ENCODE measurements at regions not wholly inside any gene's neighbourhood (a gene's known extent, or its start where the extent isn't known, plus 50 kb on each side); places are given as distances from the start of the nearest gene placed in this dataset.
A peak's percentile ranks its signal among the peaks of the same experiment; 100 is the strongest.
"Not testable (repeated sequence)": the region's sequence is repeated elsewhere in the genome, so short reads cannot be mapped to it uniquely, and the experiment has no call there.

DNA sequence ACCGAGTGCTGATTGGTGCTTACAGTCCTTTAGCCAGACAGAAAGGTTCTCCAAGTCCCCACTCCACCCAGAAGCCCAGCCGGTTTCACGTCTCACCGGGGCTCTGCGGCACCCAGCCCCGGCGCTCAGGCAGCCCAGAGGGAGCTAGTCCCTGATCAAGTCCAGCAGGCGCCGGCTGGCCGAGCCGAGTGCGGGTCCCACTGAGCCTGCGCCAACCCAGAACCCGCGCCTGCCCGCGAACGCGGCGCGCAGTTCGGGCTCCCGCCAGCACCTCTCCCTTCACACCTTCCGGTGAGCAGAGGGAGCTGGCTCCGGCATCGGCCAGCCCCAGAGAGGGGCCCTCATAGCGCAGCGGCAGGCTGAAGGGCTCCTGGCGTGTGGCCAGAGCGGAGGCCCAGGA, 481.6 kb upstream of the CHD1 start:
- not testable (repeated sequence) for DNase-seq

DNA sequence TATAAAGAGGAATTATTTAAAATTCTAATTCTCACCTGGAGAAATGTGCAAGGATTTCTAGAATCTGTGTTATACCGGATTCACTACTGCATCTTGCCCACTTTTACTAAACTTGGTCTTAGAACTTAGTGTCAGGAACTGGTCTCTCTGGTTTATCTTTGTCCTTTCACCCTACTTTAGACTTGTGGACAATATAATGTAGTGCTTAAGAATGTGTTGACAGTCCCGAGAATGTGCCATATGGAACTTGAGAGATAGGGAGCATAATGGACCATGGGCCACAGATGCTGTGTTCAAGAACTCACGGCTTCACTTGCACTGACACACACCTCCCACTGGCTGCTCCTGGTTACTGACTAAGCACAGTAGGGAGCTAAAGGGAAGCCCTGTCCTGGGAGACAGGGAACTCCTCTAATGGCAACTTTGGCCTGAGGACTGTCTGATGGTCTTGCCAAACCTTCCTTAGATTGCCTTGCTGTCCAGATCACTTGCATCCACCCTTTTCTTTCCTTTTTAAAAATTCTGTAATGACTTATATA, 476.0 kb upstream of the CHD1 start:
- not testable (repeated sequence) for DNase-seq

DNA sequence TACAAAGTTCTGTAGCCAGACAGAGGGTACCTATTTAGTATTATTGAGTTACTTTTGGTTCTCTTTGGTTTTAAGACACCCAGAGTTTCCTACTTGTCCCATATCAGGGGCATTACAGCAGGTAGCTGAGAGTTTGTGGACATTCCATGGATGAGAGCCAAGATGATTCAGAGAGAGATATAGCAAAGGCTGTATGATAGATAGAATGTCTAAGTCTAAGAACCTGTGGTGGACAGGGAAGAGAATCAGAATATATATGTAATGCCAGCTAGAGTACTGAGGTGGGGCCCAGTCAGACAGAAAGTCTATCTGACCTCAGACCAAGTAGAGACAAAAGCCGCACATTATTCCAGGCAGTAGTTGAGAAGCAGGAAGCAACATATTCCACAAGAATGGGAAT, 471.8 kb upstream of the CHD1 start:
- DNase-seq: not testable (repeated sequence)

DNA sequence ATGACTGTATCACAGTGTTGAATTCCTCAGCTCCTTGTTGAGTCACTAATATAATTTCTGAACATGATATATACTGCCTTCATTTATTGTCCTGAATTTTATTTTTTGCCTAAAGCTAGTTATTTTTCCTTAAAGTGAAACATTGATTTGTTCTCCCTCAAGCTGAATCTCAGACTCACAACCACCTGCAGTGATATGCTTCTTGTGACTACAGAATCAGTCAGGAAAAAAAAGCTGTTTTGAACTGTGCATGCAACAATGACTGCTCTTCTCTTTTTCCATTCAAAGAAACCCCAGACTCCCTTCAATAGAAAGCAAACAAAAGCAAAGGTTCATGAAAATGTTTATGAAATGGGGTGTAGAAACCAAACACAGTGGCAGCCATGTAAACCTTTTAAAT, 470.2 kb upstream of the CHD1 start:
- DNase-seq: no peak

DNA sequence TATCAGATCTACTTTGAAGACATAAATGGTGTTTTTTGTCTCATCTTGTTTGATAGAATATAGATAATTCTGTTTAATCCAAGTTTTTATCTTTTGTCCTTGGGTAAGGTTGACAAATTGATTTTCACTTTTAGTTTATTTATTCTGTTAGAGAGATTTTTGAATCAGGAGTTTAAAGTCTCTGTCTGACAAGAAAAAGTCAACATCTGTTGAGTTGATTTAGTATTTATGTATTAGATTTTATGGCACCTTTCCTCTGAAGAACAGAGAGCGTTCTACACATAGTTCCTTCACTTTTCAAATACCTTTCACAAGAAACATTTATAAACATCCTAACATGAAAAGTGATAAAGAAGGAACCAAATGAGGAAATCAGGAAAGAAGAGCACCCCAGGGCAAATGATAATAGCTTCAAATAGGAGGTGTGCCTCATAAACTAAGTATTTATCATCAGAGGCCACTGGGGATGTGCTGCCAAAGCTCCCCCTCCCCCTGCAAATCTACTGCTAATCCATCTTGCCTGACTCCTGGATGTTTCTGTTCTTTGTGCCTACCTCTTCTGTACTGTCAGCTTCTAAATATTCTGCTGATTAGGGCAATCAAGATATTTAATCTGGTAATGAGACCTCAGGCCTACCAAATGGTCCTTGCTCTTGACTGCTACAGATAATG, 457.7 kb upstream of the CHD1 start:
- DNase-seq: no peak

DNA sequence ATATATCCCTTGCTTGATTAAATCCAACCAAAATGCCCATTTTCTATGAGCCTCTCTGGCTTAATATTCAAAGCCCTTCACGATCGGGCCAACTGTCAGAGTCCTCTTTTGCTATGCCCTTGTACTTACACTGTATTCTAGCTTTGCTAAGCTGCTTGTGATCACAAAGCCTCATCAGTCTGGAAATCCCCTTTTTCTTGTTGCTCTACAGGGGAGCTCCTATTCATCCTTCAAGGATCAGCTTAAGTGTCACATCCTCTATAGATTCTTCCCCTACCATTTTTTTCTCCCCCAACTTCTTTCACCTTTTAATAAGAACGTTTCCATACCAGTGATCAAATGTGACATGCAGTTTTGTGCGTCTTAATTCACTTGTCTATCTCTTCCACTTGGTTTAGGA, 450.4 kb upstream of the CHD1 start:
- DNase-seq: no peak

DNA sequence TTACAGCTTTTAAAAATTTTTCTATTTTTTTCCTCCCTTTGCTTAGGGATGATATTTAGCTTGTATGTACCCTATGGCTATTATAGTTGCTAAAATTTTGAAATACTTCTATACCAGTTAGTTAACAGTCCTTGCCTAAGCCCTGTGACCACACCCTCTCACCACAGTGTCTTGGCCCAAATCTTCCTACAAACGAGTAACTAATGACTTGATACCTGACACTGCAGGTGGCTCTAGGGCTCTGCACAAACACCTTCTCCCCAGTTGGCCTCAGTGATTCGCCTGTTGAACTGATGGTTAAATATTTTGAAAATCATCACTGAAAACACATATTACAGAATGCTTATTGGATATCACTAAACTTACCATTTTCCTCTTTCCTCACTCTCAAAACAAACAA, 449.6 kb upstream of the CHD1 start:
- no peak for DNase-seq

DNA sequence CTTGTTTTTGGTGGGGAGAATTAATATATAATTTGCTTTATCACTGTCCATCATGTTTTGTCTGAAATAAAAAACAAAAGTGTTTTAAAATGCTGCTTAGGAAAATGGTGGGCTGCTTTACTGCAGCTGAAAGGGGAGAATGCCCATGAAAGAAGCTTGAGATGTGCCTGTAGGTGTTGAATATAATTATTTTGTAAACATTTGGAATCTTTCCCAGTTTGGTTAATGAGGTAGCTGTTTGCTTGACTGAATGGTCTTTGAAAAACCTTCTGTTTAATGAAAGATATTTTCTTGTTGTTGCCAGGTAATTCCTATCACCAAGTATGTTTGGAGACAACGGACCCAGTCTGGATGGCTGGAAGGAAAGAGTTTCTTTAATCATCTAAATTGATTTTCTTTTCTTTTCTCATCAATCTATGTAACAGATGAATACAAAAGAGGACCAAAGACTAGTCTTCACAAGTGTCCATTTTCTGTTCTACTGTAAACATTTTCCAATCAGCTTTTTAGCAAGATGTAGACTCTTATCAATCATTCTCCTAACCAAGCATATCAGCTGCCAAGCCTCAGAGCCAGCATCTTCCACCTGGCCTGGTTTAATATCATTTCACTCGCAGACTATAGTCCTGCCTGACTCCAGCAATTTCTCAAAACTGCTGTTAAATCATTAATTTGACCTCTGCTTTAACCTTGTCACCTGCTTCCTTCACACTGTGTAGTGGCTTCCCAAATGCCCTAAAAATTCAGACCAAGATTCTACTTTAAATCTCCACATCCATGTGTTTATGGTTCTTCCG, 441.2 kb upstream of the CHD1 start:
- no peak for DNase-seq

DNA sequence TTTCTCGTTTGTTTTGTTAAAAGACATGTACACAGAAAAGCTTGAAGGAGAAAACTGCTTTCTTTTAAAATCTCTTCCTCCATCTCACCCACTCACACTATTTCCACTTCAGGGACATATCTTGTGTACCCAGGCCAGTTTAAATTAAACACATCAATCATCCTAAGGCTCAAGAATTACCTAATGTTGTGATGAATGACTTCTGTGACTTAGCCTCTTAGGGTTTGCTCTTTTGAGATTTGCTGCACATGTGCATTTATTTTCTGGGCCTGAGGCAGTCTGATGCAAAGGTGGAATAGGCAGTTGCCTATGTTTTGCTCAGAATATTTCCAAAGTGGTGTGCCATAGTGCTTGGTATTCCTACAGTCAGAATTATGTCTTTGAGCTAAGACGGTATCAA, 439.9 kb upstream of the CHD1 start:
- no peak for DNase-seq

DNA sequence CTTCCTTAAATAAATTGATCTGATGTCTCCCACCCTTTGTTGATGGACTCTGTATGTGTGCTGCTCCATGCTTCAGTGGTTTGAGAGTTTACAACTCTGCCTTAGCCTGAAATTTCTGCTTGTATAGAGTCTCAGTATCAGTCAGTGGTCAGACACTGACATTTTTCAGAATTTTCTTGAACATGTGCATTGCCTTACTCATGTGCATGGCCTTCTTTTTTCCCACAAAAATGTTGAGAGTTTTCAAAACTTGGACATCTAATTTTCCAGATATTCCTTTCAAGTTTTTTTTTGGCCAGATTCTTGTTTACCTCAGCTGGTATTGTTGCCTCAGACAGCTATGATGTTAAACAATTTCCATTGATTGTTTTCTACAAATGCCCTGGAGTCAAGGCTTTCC, 427.1 kb upstream of the CHD1 start:
- no peak for DNase-seq

DNA sequence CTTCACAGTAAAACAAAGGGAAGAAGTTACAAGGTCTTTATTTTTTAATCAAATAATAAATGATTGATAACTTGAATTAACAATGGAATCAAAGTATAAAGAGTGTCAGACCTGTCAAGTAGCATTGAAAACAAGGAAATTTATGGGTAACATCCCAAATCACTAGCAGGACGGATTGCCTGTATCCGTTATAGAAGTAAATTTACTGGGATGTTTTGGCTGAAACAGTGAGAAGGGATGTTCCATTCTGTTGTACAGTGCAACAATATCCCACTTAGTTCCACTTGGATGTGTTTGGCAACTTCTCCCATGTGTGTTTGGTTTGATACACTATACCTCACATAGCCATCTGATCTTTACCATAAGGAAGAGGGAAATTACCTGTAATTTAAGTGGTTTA, 421.0 kb upstream of the CHD1 start:
- no peak for DNase-seq

DNA sequence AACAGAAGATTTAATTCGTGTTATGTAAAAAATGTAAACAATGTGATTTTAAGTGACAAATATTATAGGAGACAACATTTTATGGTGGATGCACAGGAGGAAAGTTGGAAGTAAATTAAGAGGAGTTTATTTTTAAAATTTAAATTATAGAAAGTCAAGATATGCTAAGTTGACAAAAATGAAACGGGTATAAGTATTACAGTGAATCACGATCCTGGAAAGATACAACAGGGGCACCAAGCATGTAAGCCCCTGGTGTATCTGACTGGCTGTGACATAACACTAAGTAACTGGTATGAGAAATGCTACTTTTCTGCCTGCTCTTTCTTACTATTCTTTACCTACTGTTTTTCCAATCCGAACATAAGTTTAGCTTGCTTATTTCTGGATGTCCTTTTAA, 419.8 kb upstream of the CHD1 start:
- no peak for DNase-seq

DNA sequence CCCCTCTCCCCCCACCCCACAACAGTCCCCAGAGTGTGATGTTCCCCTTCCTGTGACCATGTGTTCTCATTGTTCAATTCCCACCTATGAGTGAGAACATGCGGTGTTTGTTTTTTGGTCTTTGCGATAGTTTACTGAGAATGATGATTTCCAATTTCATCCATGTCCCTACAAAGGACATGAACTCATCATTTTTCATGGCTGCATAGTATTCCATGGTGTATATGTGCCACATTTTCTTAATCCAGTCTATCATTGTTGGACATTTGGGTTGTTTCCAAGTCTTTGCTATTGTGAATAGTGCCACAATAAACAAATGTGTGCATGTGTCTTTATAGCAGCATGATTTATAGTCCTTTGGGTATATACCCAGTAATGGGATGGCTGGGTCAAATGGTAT, 411.0 kb upstream of the CHD1 start:
- DNase-seq: not testable (repeated sequence)

DNA sequence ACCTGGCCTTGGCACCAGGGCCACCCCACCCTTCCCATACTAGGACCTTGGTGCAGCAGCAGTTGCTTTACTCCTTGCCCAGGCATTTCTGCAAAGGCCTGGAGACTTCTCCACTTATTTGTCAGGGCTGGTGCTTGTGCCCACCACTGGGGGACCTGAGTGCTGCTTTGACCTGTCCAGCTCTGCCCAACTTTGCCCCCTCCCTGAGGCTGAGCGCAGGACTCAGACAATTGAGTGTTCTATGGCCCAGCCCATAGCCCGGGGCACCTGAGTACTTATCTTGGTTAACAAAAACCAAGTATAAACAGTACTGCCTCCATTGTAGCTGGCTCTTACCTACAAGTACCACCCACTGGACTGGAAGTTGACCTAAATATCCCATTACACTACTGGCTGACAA, 406.1 kb upstream of the CHD1 start:
- no peak for DNase-seq

DNA sequence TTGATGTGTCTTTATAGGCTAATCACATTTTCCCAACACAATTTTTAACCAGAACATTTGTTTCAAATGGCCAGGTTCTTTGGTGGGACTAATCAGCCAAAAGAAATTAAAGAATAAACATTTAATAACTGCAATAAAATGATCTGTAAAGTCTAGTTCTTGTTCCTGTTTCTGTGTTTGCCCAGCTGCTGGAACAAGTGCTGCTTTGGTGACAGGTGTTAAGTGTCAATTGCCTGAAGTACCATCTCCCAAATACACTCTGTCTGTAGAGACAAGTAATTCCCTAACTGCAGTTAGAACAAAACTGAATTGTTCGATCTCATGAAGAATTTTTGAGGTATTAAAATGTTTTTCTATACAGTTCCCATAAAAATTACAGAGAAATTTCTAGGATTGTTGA, 402.3 kb upstream of the CHD1 start:
- DNase-seq: no peak

DNA sequence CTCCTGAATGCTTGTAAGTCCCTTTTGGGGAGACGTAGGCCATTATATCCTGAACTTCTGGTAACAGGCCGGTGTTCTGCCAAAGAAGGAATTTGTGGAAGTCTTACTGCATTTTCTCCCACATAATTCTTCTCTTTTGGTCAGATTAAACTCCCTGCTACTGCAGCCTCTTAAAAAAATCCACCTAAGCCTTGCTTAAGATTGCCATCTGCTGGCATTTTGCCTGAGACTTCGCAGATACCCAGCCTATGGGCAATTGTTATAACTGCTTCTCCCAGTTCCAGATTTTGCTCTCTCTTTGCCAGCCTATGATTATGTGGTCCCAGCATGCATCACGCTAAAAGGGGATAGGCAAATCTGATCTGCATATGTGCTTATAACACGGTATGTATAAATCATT, 391.6 kb upstream of the CHD1 start:
- DNase-seq: peak; percentile 3

DNA sequence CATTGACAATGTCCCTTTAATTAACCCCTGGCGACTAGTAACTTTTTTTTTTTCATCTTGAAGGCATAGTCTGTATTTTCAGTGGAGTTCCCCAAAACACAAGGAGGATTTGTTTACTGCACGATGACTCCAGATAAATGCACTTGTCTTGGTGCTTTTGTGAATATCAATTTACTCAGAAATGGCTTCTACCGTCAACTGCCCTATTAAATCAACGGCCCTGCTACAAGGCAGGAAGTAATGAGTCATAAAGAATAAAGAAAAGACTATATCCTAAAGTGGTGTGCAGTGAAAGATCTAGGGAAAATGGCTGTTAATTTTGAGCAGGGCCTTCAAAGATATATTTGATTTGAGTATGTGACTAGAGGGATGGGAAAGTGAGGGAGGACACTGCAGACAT, 388.3 kb upstream of the CHD1 start:
- DNase-seq: no peak

DNA sequence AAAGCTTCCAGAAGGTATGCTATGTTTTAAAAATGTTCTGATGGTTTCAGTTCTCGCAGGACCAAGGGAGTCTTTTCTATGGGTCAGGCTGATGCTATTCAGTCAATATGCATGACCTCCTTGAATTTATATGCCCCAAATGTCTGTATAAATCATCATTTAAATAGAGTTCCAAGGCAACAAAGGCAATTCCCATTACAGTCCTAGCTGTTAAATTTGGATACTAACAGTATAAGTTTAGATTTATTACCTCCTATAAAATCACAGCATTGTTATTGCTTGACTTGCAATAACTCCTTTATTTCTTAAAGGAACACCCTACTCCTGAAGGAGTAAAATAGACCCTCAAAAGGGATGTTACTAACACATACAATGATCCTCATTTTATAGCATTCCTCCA, 387.7 kb upstream of the CHD1 start:
- DNase-seq: no peak

DNA sequence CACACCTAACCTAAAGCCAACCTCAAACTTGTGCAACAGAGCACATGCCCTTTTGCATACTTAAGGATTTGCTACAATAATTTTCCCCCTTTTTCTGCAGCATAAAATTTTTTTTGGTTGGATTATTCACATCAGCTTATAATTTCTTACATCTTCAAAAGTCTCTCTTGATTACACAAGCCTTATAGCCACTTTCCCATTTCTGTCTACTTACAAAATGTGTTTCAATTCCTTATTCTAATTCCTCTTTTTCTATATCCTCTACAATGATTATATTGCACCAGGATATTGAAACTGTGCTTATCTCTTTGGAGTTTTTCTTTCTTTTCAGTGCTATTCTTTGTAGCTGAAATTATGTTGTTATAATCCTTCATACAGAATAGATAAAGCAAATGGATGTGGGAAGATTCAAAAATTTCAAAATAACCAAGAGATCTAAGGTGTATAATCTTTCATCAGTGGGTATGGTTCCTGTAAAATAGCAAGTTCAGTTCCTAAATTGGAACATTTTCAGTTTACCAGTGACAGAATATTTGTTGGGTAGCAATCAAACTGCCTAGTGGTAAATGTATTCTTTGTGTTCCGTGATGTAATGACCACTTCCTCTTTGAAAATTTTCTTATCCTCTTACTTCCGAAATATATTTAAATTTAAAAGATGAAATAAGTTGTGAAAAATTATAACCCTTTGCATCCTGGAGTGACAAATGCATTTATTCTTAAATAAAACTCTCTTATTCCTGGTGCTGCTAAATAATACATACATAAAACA, 386.8 kb upstream of the CHD1 start:
- DNase-seq: peak; percentile 4

DNA sequence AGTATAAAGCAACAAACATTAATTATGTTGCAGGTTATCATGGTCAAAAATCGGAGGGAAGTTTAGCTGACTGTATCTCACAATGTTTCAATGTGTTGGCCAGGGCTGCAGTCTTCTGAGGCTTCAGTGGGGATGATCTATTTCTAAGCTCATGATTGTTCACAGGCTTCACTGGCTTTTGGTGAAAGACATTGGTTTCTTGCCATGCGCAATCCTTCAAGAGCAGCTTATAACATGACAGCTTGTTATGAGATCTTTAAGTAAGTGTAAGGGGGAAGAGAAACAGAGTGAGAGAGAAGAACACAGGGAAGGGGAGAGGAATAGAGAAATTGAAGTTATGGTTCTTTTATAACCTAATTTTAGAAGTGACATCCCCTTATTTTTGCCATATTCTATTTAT, 385.9 kb upstream of the CHD1 start:
- DNase-seq: no peak

DNA sequence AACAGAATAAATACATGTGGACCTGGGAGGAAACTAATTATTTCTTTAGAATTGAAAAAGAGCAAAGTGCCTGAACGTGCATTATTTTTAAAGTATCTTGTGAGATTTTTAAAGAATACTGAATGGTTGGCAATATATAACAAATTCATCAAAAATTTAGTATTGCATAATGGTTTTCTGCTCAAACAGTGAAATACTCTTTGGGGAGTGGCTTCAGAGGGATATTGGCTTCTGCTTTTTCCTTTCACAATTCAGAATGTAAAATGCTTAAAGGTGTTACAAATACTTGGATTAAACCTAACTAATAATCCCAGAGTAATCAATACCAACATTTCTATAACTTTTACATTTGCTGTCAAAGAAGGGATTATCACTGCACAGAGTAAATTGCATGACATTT, 379.3 kb upstream of the CHD1 start:
- no peak for DNase-seq

DNA sequence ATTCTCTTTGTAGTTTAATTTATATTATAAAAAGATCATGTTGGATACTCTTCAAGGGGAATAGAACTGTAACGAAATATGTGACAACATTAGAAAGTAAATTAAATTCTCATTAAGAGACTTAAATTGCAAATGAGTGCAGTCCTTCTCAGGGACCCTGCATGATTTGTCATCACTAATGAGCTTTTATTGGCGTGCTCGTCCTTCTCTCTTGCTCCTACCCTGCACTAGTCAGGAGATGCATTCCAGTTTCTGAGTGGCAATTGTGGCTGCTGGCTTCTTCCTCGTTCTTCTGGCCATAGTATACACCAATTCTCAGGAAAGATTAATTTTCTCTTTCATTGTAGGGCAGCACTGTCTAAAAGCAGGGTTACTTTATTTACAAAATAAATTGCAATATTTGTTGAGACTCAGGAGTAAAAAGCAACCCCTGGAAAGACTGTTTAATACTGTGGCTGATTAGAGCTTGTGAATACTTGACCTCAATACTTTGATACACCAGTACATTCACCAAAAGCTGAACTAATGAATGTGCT, 376.3 kb upstream of the CHD1 start:
- no peak for DNase-seq

DNA sequence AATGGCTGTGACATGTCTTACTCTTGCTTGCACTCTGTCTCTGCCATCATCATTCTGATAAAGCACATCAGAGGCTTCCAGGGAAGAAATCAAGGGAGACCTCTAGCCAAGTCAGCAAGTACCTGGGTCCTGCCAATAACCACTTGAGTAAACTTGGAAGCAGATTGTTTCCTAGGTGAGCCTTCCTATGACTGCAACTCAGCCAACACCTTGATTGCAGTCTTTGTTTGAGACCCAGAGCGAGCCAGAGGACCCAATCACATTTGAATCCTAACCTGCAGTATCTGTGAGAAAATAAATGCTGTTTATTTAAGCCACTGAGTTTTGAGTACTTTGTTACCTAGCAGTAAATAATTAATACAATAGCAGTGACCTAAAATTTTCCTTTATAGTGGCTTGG, 356.8 kb upstream of the CHD1 start:
- no peak for DNase-seq

DNA sequence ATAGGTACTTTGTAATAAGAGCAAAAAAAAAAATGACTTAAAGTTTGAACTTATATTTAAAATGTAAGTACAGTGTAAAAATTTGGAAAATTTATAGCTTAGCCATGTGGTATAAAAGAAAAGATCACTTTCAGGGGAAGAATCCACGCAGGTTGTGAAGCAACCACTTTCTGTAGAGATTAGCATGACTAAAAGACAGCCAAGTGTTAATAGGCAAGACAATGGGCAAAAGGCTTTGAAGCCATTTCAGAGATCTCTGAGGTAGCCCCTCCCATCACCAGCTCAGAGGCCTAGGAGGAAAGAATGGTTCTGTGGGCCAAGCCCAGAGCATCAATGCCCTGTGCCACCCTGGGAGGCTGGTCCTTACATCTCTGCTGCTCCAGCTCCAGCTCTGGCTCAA, 346.3 kb upstream of the CHD1 start:
- DNase-seq: no peak
